Fibroblast of lung (primary cell): ENCODE measurements at regions not wholly inside any gene's neighbourhood (a gene's known extent, or its start where the extent isn't known, plus 50 kb on each side); places are given as distances from the start of the nearest gene placed in this dataset.

Source experiments
- CTCF ChIP-seq, 2 donors: IDR thresholded peaks in 1 of 2; conservative IDR thresholded peaks in 1 of 2; 1 replicate in 1 of 2; 2 replicates in 1 of 2; pipeline ENCODE4 v1.5.1; 2011 to 2012; ENCODE audit warnings: low read length in 2 of 2, control low read depth in 1 of 2, inconsistent platforms in 1 of 2, low read depth in 1 of 2, mild to moderate bottlenecking in 1 of 2
- EZH2 ChIP-seq: IDR thresholded peaks from 2 replicates; pipeline ENCODE4 v1.5.1; 2012; ENCODE audit warnings: low read length, control low read depth, mild to moderate bottlenecking; ENCODE audit errors: missing control alignments

- no peak for TF ChIP-seq CTCF (conservative IDR thresholded peaks at IDR 0.05 in 1 of 2, IDR thresholded peaks at IDR 0.05 in 1 of 2; ENCODE audit: low read depth in 1 of 2, low read length in 2 of 2)
- TF ChIP-seq EZH2 = no peak
Measured at GRCh38 chr15:25059698-25060471, 105.1 kb downstream of the SNRPN start.
